NCI-H226 (cell line): ENCODE measurements at regions not wholly inside any gene's neighbourhood (a gene's known extent, or its start where the extent isn't known, plus 50 kb on each side); places are given as distances from the start of the nearest gene placed in this dataset.
"Not testable (repeated sequence)": the region's sequence is repeated elsewhere in the genome, so short reads cannot be mapped to it uniquely, and the experiment has no call there.

Experiments used
- DNase-seq: peaks from one replicate; pipeline ENCODE4 v3.0.0-alpha.2; 2015

- not testable (repeated sequence) for DNase-seq
Measured at GRCh38 chr1:220475608-220476007, 52.3 kb upstream of the MARK1 start.

- DNase-seq: not testable (repeated sequence)
Measured at GRCh38 chr1:220475141-220475540, 52.8 kb upstream of the MARK1 start.

- DNase-seq: no peak
Measured at GRCh38 chr1:220473440-220473839, 54.5 kb upstream of the MARK1 start.

GRCh38 chr1:220462752-220463151 lies 65.2 kb upstream of the MARK1 start:
- DNase-seq: no peak

- DNase-seq: no peak
Measured at GRCh38 chr1:220458936-220459335, 69.0 kb upstream of the MARK1 start.

- no peak for DNase-seq
Measured at GRCh38 chr1:220457957-220458609, 69.9 kb upstream of the MARK1 start.

GRCh38 chr1:220455559-220455958 lies 72.4 kb upstream of the MARK1 start:
- no peak for DNase-seq

GRCh38 chr1:220454155-220454777 lies 73.7 kb upstream of the MARK1 start:
- DNase-seq: no peak

- no peak for DNase-seq
Measured at GRCh38 chr1:220453371-220453770, 74.6 kb upstream of the MARK1 start.

- no peak for DNase-seq
Measured at GRCh38 chr1:220451532-220451931, 76.4 kb upstream of the MARK1 start.

- no peak for DNase-seq
Measured at GRCh38 chr1:220450927-220451326, 77.0 kb upstream of the MARK1 start.

- DNase-seq: no peak
Measured at GRCh38 chr1:220448217-220448616, 79.7 kb upstream of the MARK1 start.

GRCh38 chr1:220444586-220444985 lies 83.3 kb upstream of the MARK1 start:
- DNase-seq: not testable (repeated sequence)

GRCh38 chr1:220441211-220441610 lies 86.7 kb upstream of the MARK1 start:
- no peak for DNase-seq

GRCh38 chr1:220438741-220439140 lies 89.2 kb upstream of the MARK1 start:
- DNase-seq: no peak

- DNase-seq: no peak
Measured at GRCh38 chr1:220432408-220432807, 95.5 kb upstream of the MARK1 start.

GRCh38 chr1:220431554-220432239 lies 96.2 kb upstream of the MARK1 start:
- no peak for DNase-seq

GRCh38 chr1:220430586-220430985 lies 97.3 kb upstream of the MARK1 start:
- DNase-seq: no peak

- DNase-seq: no peak
Measured at GRCh38 chr1:220430059-220430458, 97.9 kb upstream of the MARK1 start.

GRCh38 chr1:220426989-220427388 lies 100.9 kb upstream of the MARK1 start:
- no peak for DNase-seq

GRCh38 chr1:220425852-220426251 lies 102.1 kb upstream of the MARK1 start:
- DNase-seq: no peak

- no peak for DNase-seq
Measured at GRCh38 chr1:220421508-220421907, 106.4 kb upstream of the MARK1 start.

- no peak for DNase-seq
Measured at GRCh38 chr1:220420726-220421125, 107.2 kb upstream of the MARK1 start.

- not testable (repeated sequence) for DNase-seq
Measured at GRCh38 chr1:220412382-220412781, 115.6 kb upstream of the MARK1 start.
